Large intestine (tissue), 3 donors: ENCODE measurements at regions not wholly inside any gene's neighbourhood (a gene's known extent, or its start where the extent isn't known, plus 50 kb on each side); places are given as distances from the start of the nearest gene placed in this dataset.
A peak's percentile ranks its signal among the peaks of the same experiment; 100 is the strongest.
"Not testable (repeated sequence)": the region's sequence is repeated elsewhere in the genome, so short reads cannot be mapped to it uniquely, and the experiment has no call there.

Experiments used
- DNase-seq, 2 donors: peaks; one replicate each; pipeline versions ENCODE4 v3.0.0 to v3.0.0-alpha.2; 2013
- H3K27ac ChIP-seq: one replicate; pipeline ENCODE4 v1.5.1; 2013; ENCODE audit warnings: low read length
- H3K27me3 ChIP-seq: 2 replicates; pipeline ENCODE4 v1.6.1; 2013; ENCODE audit warnings: low read length; ENCODE audit not compliant: control insufficient read depth, insufficient read depth
- H3K36me3 ChIP-seq: 2 replicates; pipeline ENCODE4 v1.6.1; 2013; ENCODE audit warnings: low read length; ENCODE audit not compliant: control insufficient read depth, insufficient read depth
- H3K4me1 ChIP-seq: one replicate; pipeline ENCODE4 v1.6.1; 2013; ENCODE audit warnings: low read length; ENCODE audit not compliant: control insufficient read depth, insufficient read depth
- H3K4me3 ChIP-seq: one replicate; pipeline ENCODE4 v1.5.1; 2013; ENCODE audit warnings: low read length
- H3K9me3 ChIP-seq: one replicate; pipeline ENCODE4 v1.6.1; 2013; ENCODE audit warnings: mild to moderate bottlenecking, low read depth, low read length, moderate library complexity; ENCODE audit not compliant: control insufficient read depth
- WGBS: methylation state at CpG from one replicate; pipeline ENCODE4 v1.1.5; 2013; ENCODE audit warnings: low lambda C conversion rate; ENCODE audit not compliant: insufficient coverage; 5-methylcytosine and 5-hydroxymethylcytosine counted together

- Histone ChIP-seq H3K9me3 (no peaks in the 10 kb centered on the region), H3K27me3 (no peaks in the 10 kb centered on the region), H3K36me3 (no peaks in the 10 kb centered on the region), H3K4me1 (no peaks in the 10 kb centered on the region), H3K27ac (no peak overlapping the region), H3K4me3 (no peak overlapping the region)
- DNase-seq, result peak in 1 of 2 donors; percentile 4
- WGBS, result 29% methylated on average over 1 of the region's 5 CpGs
These were observed 263.7 kb upstream of the SPOPL start for GRCh38 chr2:138237667-138238384.

GRCh38 chr2:138238908-138239307 is 262.7 kb upstream of the SPOPL start:
- H3K36me3 ChIP-seq, result no peaks in the 10 kb centered on the region
- no peaks in the 10 kb centered on the region for H3K4me1 ChIP-seq
- no peak overlapping the region for H3K27ac ChIP-seq
- no peaks in the 10 kb centered on the region for H3K9me3 ChIP-seq
- H3K4me3 ChIP-seq, result no peak overlapping the region
- DNase-seq, result no peak
- H3K27me3 ChIP-seq, result no peaks in the 10 kb centered on the region

- 100% methylated on average over 1 of the region's 2 CpGs for WGBS
These were observed 261.6 kb upstream of the SPOPL start for GRCh38 chr2:138239902-138240491.

GRCh38 chr2:138243372-138243771 is 258.2 kb upstream of the SPOPL start:
- H3K9me3 ChIP-seq, result no peaks in the 10 kb centered on the region
- no peak overlapping the region for H3K4me3 ChIP-seq
- H3K4me1 ChIP-seq, result no peaks in the 10 kb centered on the region
- H3K36me3 ChIP-seq, result no peaks in the 10 kb centered on the region
- no peak for DNase-seq
- no peaks in the 10 kb centered on the region for H3K27me3 ChIP-seq
- no peak overlapping the region for H3K27ac ChIP-seq

More at GRCh38 chr2:138239902-138240491, 261.6 kb upstream of the SPOPL start:
- Histone ChIP-seq H3K36me3 (no peaks in the 10 kb centered on the region), H3K4me3 (no peak overlapping the region), H3K27ac (no peak overlapping the region), H3K27me3 (no peaks in the 10 kb centered on the region), H3K4me1 (no peaks in the 10 kb centered on the region), H3K9me3 (no peaks in the 10 kb centered on the region)
- no peak for DNase-seq

GRCh38 chr2:138244501-138244925 is 257.1 kb upstream of the SPOPL start:
- no peaks in the 10 kb centered on the region for H3K27me3 ChIP-seq
- no peak overlapping the region for H3K27ac ChIP-seq
- H3K4me1 ChIP-seq, result no peaks in the 10 kb centered on the region
- H3K4me3 ChIP-seq, result no peak overlapping the region
- no peaks in the 10 kb centered on the region for H3K36me3 ChIP-seq
- DNase-seq, result peak in 1 of 2 donors; percentile 5
- H3K9me3 ChIP-seq, result no peaks in the 10 kb centered on the region

- Histone ChIP-seq H3K4me3 (no peak overlapping the region), H3K9me3 (no peaks in the 10 kb centered on the region), H3K27me3 (no peaks in the 10 kb centered on the region), H3K36me3 (no peaks in the 10 kb centered on the region), H3K27ac (no peak overlapping the region), H3K4me1 (no peaks in the 10 kb centered on the region)
- DNase-seq, result no peak
These were observed 256.3 kb upstream of the SPOPL start for GRCh38 chr2:138245310-138245709.

GRCh38 chr2:138247302-138247701 is 254.3 kb upstream of the SPOPL start:
- DNase-seq, result no peak
- no peaks in the 10 kb centered on the region for H3K27me3 ChIP-seq
- H3K9me3 ChIP-seq, result no peaks in the 10 kb centered on the region
- H3K4me1 ChIP-seq, result no peaks in the 10 kb centered on the region
- WGBS, result no CpG with 5 or more reads among the region's 2 CpGs
- no peak overlapping the region for H3K4me3 ChIP-seq
- no peaks in the 10 kb centered on the region for H3K36me3 ChIP-seq
- H3K27ac ChIP-seq, result no peak overlapping the region

GRCh38 chr2:138249207-138249606 is 252.4 kb upstream of the SPOPL start:
- H3K9me3 ChIP-seq, result no peaks in the 10 kb centered on the region
- no peak overlapping the region for H3K4me3 ChIP-seq
- peak in 1 of 2 donors; percentile 15 for DNase-seq
- no peaks in the 10 kb centered on the region for H3K4me1 ChIP-seq
- no peak overlapping the region for H3K27ac ChIP-seq
- no peaks in the 10 kb centered on the region for H3K36me3 ChIP-seq
- H3K27me3 ChIP-seq, result no peaks in the 10 kb centered on the region

GRCh38 chr2:138250843-138251320 is 250.7 kb upstream of the SPOPL start:
- not testable (repeated sequence) for H3K36me3 ChIP-seq, H3K27me3 ChIP-seq, H3K4me1 ChIP-seq, H3K4me3 ChIP-seq, H3K9me3 ChIP-seq, H3K27ac ChIP-seq, DNase-seq
- no CpG with 5 or more reads among the region's 4 CpGs for WGBS

- DNase-seq, result no peak
- Histone ChIP-seq H3K27me3 (no peaks in the 10 kb centered on the region), H3K4me1 (no peaks in the 10 kb centered on the region), H3K36me3 (no peaks in the 10 kb centered on the region), H3K4me3 (no peak overlapping the region), H3K9me3 (no peaks in the 10 kb centered on the region), H3K27ac (no peak overlapping the region)
- no CpG with 5 or more reads among the region's 1 CpG for WGBS
These were observed 249.0 kb upstream of the SPOPL start for GRCh38 chr2:138252587-138252986.

GRCh38 chr2:138255670-138256069 is 245.9 kb upstream of the SPOPL start:
- no peak for DNase-seq
- WGBS, result no CpG with 5 or more reads among the region's 1 CpG
- Histone ChIP-seq H3K27ac (no peak overlapping the region), H3K27me3 (no peaks in the 10 kb centered on the region), H3K36me3 (no peaks in the 10 kb centered on the region), H3K9me3 (no peaks in the 10 kb centered on the region), H3K4me3 (no peak overlapping the region), H3K4me1 (no peaks in the 10 kb centered on the region)
